Prostate gland (tissue), 1 donor: ENCODE measurements at regions not wholly inside any gene's neighbourhood (a gene's known extent, or its start where the extent isn't known, plus 50 kb on each side); places are given as distances from the start of the nearest gene placed in this dataset.

Experiments
- POLR2A ChIP-seq: fragments of 450-650 bp; IDR thresholded peaks from one replicate; pipeline ENCODE4 v1.6.1; 2016; ENCODE audit warnings: antibody characterized with exemption, mild to moderate bottlenecking
- POLR2AphosphoS5 ChIP-seq: sonication (generic); formaldehyde crosslinking; IDR thresholded peaks from one replicate; pipeline ENCODE4 v1.6.1; 2017; ENCODE audit warnings: antibody characterized with exemption

- TF ChIP-seq POLR2AphosphoS5 (no peak), POLR2A (no peak)
Observed at GRCh38 chr6:115735610-115736009, 325.1 kb downstream of the FRK start.
